ENCODE measurements at regions not wholly inside any gene's neighbourhood (a gene's known extent, or its start where the extent isn't known, plus 50 kb on each side); places are given as distances from the start of the nearest gene placed in this dataset.
A peak's percentile ranks its signal among the peaks of the same experiment; 100 is the strongest.
"Not testable (repeated sequence)": the region's sequence is repeated elsewhere in the genome, so short reads cannot be mapped to it uniquely, and the experiment has no call there.

- DNase-seq (ENCODE audit: low read depth in 1 of 2, low spot score in 1 of 2): no peak
Measured at GRCh38 chr17:36844013-36844412, 93.3 kb upstream of the LHX1 start.

DNA sequence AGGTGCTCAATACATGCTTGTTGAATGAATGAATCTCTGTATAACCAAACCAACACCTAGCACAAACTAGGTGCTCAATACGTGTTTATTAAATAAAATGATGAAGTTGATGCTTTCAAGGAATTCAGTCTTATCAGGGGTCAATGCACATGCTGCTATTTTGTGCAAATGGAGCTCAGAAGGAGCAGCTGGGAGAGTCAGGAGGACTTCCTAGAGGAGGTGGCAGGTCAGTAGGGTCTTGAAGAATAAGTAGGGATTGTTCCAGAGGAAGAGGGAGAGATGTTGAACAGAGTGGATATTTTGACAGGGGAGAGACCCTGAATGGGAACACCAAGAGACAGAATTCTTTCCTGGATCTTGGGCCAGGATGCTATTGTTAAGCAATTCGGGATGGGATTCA is 92.7 kb upstream of the LHX1 start:
- DNase-seq (ENCODE audit: low read depth in 1 of 2, low spot score in 1 of 2): no peak

- no peak for DNase-seq (ENCODE audit: low read depth in 1 of 2, low spot score in 1 of 2)
Measured at GRCh38 chr17:36845916-36846315, 91.4 kb upstream of the LHX1 start.

DNA sequence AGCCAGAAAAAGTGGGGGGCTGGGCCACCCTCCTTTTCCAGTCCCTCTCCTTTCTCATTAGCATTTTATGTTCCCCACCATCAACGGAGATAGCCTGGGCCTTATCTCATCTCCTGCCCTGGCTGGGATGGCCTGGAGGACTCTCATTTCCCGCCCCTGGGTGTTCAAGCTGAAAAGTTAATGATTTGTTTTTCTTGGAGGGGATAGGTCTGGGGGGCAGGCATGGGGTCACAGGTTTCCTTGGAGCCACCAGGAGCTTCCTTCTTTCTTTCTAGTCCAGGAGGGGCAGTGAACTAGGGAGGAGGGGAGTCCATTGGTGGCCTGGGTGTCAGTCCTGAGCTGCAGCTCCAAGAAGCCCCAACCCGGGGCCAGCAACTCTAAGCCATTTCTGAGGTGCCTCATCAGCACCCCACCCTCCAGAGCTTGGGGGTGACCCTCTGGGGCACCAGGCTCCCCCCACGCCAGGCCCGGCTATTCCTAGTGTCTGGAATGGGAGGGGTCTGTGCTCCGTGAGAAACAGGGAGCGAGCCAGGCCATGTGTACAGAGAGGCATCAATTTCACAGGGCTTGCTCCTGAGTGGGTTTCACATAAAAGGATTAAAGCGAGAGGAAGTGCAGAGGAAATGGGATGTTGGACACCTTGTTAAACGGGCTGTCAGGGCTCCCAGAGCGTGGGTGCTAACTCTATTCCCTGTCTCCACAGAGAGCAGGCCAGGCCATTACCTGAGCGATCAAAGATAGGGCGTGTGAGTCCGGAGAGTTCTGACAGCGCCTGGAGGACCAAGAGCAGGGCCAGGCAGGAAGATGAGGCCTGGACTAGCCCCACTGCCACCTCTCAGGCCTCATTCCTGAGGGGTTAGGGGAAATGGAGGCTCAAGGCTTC is 90.6 kb upstream of the LHX1 start:
- no peak for DNase-seq (ENCODE audit: low read depth in 1 of 2, low spot score in 1 of 2)

- DNase-seq (ENCODE audit: low read depth in 1 of 2, low spot score in 1 of 2): no peak
Measured at GRCh38 chr17:36848008-36848902, 89.0 kb upstream of the LHX1 start.

GRCh38 chr17:36849020-36849419 is 88.3 kb upstream of the LHX1 start:
- not testable (repeated sequence) for DNase-seq (ENCODE audit: low read depth in 1 of 2, low spot score in 1 of 2)

GRCh38 chr17:36849871-36850348 is 87.4 kb upstream of the LHX1 start:
- DNase-seq (ENCODE audit: low read depth in 1 of 2, low spot score in 1 of 2): peak in 1 of 2 donors; percentile 8

DNA sequence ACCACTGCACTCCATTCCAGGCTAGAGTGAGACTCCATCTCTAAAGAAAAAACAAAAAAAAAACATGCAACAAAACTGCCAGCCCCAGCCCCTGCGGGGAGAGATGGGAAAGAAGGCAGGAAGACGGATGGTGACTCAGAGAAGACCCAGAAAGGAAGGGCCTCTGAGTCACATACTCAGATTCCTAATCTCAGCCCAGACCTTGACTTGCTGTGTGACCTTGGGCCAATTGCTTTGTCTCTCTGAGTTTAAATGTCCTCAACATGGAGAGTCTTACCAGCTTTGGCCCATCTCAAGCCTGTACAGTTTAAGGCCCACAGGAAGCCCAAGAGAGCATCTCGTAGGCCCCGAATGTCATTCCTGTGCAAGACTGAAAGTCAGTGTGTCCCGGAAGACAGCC is 86.5 kb upstream of the LHX1 start:
- no peak for DNase-seq (ENCODE audit: low read depth in 1 of 2, low spot score in 1 of 2)

GRCh38 chr17:36851250-36851649 is 86.0 kb upstream of the LHX1 start:
- no peak for DNase-seq (ENCODE audit: low read depth in 1 of 2, low spot score in 1 of 2)

DNA sequence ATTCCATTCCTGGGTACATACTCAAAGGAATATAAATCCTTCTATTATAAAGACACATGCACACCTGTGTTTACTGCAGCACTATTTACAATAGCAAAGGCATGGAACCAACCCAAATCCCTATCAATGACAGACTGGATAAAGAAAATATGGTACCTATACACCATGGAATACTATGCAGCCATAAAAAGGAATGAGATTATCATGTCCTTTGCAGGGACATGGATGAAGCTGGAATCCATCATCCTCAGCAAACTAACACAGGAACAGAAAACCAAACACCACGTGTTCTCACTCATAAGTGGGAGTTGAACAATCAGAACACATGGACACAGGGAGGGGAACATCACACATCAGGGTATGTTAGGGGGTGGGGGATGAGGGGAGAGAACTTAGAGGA is 84.8 kb upstream of the LHX1 start:
- DNase-seq (ENCODE audit: low read depth in 1 of 2, low spot score in 1 of 2): not testable (repeated sequence)

DNA sequence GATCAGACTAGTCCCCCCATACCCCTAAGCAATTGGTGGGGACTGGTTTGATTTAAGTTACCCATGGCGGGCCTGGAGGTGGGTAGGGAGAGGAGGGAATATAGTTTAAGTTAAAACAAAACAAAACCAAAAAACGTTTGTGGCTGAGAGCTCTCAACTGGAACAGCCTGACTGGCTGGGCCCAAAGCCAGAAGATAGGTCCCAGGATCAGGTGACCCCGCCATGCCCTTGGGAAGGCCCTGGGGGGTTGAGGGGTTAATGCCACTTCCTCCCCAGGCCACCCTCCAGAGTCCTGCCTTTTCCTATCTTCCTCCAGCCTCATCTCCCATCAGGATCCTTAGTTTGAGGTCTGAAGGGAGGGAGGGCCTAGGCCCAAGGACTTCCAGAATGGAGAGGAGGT is 82.3 kb upstream of the LHX1 start:
- DNase-seq (ENCODE audit: low read depth in 1 of 2, low spot score in 1 of 2): no peak

- DNase-seq (ENCODE audit: low read depth in 1 of 2, low spot score in 1 of 2): no peak
Measured at GRCh38 chr17:36855459-36855858, 81.8 kb upstream of the LHX1 start.

- DNase-seq (ENCODE audit: low read depth in 1 of 2, low spot score in 1 of 2): no peak
Measured at GRCh38 chr17:36856222-36856621, 81.1 kb upstream of the LHX1 start.

GRCh38 chr17:36856903-36857381 is 80.3 kb upstream of the LHX1 start:
- DNase-seq (ENCODE audit: low read depth in 1 of 2, low spot score in 1 of 2): no peak

DNA sequence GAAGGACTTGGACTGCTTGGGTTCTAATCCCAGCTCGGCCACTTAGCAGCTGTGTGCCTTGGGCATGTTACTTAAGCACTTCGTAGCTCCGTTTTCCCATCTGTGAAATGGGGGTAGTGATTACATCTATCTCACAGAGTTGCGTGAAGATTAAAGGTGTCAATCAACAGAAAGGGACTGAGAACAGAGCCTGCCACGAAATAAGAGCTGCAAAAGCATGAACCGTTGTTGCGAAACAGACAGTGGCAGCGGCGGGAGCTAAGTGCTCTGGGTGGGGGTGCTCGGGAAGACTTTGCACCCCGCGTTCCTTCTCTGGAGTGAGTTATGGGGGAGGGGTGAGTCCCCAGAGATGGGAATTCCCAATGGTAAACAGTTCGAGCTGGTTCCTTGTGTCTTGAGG is 79.6 kb upstream of the LHX1 start:
- DNase-seq (ENCODE audit: low read depth in 1 of 2, low spot score in 1 of 2): no peak

- no peak for DNase-seq (ENCODE audit: low read depth in 1 of 2, low spot score in 1 of 2)
Measured at GRCh38 chr17:36858119-36859002, 78.9 kb upstream of the LHX1 start.

DNA sequence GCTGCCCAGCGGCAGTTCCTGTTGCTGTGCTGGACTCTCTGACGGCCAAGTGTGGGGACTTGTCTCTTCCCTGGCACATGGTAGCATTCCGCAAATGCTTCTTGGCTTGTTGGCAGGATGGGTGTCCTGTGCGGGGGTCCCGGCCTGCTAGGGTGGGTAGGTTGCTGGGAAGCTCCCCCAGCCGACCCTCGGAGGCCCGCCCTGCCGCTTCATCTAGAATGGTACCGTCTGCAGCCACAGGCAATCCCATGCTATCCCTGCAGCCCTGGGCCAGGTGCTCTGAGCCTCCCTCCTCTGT is 78.3 kb upstream of the LHX1 start:
- no peak for DNase-seq (ENCODE audit: low read depth in 1 of 2, low spot score in 1 of 2)

DNA sequence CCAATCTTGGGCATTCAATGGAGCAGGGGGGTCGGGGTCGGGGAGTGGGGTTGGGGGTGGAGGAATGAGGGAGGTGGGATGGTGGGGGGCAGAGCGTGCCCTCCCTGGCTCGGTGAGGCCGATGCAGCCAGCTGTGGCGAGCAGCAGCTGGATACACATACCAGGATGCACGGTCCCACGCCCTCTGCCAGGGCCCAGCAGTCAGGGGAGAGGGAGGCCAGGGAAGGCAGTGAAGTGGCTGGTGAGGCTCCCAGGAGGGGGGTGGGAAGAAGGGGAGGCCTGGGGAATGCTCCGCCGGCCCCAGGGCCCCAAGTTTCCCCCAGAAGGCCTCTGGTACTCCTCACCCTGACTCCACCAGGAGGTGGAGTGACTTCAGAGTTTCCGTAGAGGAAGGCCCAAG is 77.6 kb upstream of the LHX1 start:
- no peak for DNase-seq (ENCODE audit: low read depth in 1 of 2, low spot score in 1 of 2)

- DNase-seq (ENCODE audit: low read depth in 1 of 2, low spot score in 1 of 2): no peak
Measured at GRCh38 chr17:36861531-36861930, 75.7 kb upstream of the LHX1 start.

- DNase-seq (ENCODE audit: low read depth in 1 of 2, low spot score in 1 of 2): no peak
Measured at GRCh38 chr17:36862116-36862920, 75.0 kb upstream of the LHX1 start.
